K562 (cell line): ENCODE measurements at regions not wholly inside any gene's neighbourhood (a gene's known extent, or its start where the extent isn't known, plus 50 kb on each side); places are given as distances from the start of the nearest gene placed in this dataset.

Experiments used
- ATAC-seq: fragments of 200-7000 bp; cut with Tn5 transposase; 3 replicates; pipeline ENCODE4 v1.9.1; 2020; ENCODE audit warnings: moderate library complexity
- BruUV-seq: library from RNA; stranded (reverse); fragments of 400-500 nt; replicated peaks from 2 replicates; lab custom pipeline; 2021; lab: Mats Ljungman, UMichigan
- CTCF ChIA-PET: fragments of 300-600 bp; formaldehyde crosslinking; extraction: SDS; loops from one replicate; lab custom pipeline; 2021; ENCODE audit warnings: low intra/inter-chr PET ratio; lab: Yijun Ruan, JAX
- POLR2A ChIA-PET: fragments of 300-600, 350-650 bp; sonication (Branson Sonifier 250); formaldehyde crosslinking; extraction: SDS; loops from one replicate; lab custom pipeline; 2021; ENCODE audit warnings: antibody characterized with exemption, inconsistent platforms; lab: Yijun Ruan, JAX
- DNase-seq, 4 experiments: peaks; one replicate each; pipeline versions ENCODE4 v3.0.0 to v3.0.0-alpha.2; 2011 to 2018; ENCODE audit warnings: low spot score in 3 of 4, mixed read lengths in 3 of 4; ENCODE audit errors: extremely low read depth in 1 of 4
- FAIRE-seq: peaks from 2 replicates; lab custom pipeline; 2011; peaks lifted over from hg19 to GRCh38; lab: Jason Lieb, UNC
- H2AFZ ChIP-seq: 2 replicates; pipeline ENCODE4 v1.6.0; 2011; ENCODE audit warnings: low read depth, low read length, control low read depth, inconsistent platforms
- H3K27ac ChIP-seq: fragments of 200-600 bp; 3 replicates; pipeline ENCODE4 v1.8.0; 2011; ENCODE audit warnings: low read depth, mild to moderate bottlenecking, control low read depth, inconsistent platforms, low read length, moderate library complexity, mixed read lengths; ENCODE audit errors: extremely low read depth
- H3K27me3 ChIP-seq, 2 experiments: fragments of 300-600 bp in 1 of 2; 2 replicates in 1 of 2; 3 replicates in 1 of 2; pipeline versions ENCODE4 v1.6.0 to v1.8.0; 2011; ENCODE audit warnings: inconsistent platforms in 2 of 2, low read length in 2 of 2, mild to moderate bottlenecking in 1 of 2, mixed read lengths in 1 of 2, moderate library complexity in 1 of 2; ENCODE audit not compliant: control insufficient read depth in 2 of 2, insufficient read depth in 2 of 2
- H3K36me3 ChIP-seq: fragments of 300-600 bp; 3 replicates; pipeline ENCODE4 v1.8.0; 2011; ENCODE audit warnings: mild to moderate bottlenecking, low read length, inconsistent platforms; ENCODE audit not compliant: control insufficient read depth, insufficient read depth
- H3K4me1 ChIP-seq, 2 experiments: fragments of 200-600 bp in 1 of 2; replicated peaks in 1 of 2; 2 replicates in 1 of 2; 3 replicates in 1 of 2; pipeline versions ENCODE4 v1.5.1 to v1.8.0; 2011; ENCODE audit warnings: inconsistent platforms in 2 of 2, low read length in 2 of 2, mild to moderate bottlenecking in 1 of 2, mixed read lengths in 1 of 2, moderate library complexity in 1 of 2; ENCODE audit not compliant: control insufficient read depth in 2 of 2, insufficient read depth in 2 of 2
- H3K4me2 ChIP-seq: 2 replicates; pipeline ENCODE4 v1.6.1; 2011; ENCODE audit warnings: low read length, control low read depth, inconsistent platforms, mixed read lengths; ENCODE audit not compliant: insufficient read depth
- H3K4me3 ChIP-seq: fragments of 200-600 bp; sonication (generic), shearing (Covaris generic); 2 replicates; pipeline ENCODE4 v1.5.1; 2016; ENCODE audit warnings: control low read depth, inconsistent platforms
- H3K79me2 ChIP-seq: fragments of 200-600 bp; 3 replicates; pipeline ENCODE4 v1.8.0; 2011; ENCODE audit warnings: low read length, inconsistent platforms; ENCODE audit not compliant: control insufficient read depth, insufficient read depth
- H3K9ac ChIP-seq, 2 experiments: 2 replicates each; pipeline versions ENCODE4 v1.6.0 to v1.6.1; 2011; ENCODE audit warnings: low read depth in 2 of 2, low read length in 2 of 2, control low read depth in 1 of 2, inconsistent platforms in 1 of 2, mild to moderate bottlenecking in 1 of 2, mixed read lengths in 1 of 2; ENCODE audit not compliant: insufficient read depth in 1 of 2
- H3K9me1 ChIP-seq: one replicate; pipeline ENCODE4 v1.6.0; 2011; ENCODE audit warnings: inconsistent platforms, mild to moderate bottlenecking, low read length, moderate library complexity; ENCODE audit not compliant: control insufficient read depth, insufficient read depth
- H3K9me3 ChIP-seq: replicated peaks from 2 replicates; pipeline ENCODE4 v1.5.1; 2011; ENCODE audit warnings: low read depth, low read length, inconsistent platforms; ENCODE audit not compliant: control insufficient read depth, insufficient read depth
- H4K20me1 ChIP-seq: replicated peaks from 2 replicates; pipeline ENCODE4 v1.6.1; 2011; ENCODE audit warnings: low read length, inconsistent platforms, mixed read lengths; ENCODE audit not compliant: control insufficient read depth, insufficient read depth
- C11orf30 ChIP-seq: fragments of 450-650 bp; IDR thresholded peaks from 2 replicates; pipeline ENCODE4 v1.6.1; 2016; ENCODE audit warnings: low read depth, mild to moderate bottlenecking
- CEBPB ChIP-seq: fragments of 450-650 bp; IDR thresholded peaks from 2 replicates; pipeline ENCODE4 v1.6.1; 2016; ENCODE audit warnings: missing genetic modification characterization, missing compliant biosample characterization
- CHCHD3 ChIP-seq: fragments of 250-450 bp; sonication (Bioruptor Pico); IDR thresholded peaks from 2 replicates; pipeline ENCODE4 v2.1.2; 2022; ENCODE audit warnings: mild to moderate bottlenecking
- CREM ChIP-seq: IDR thresholded peaks from 2 replicates; pipeline ENCODE4 v1.6.1; 2014; ENCODE audit warnings: antibody characterized with exemption, low read depth
- ELF2 ChIP-seq: fragments of 250-450 bp; sonication (Bioruptor Pico); IDR thresholded peaks from 2 replicates; pipeline ENCODE4 v1.5.0; 2021; ENCODE audit warnings: mild to moderate bottlenecking
- EWSR1 ChIP-seq: fragments of 450-650 bp; IDR thresholded peaks from 2 replicates; pipeline ENCODE4 v1.6.1; 2018; ENCODE audit warnings: borderline replicate concordance, mild to moderate bottlenecking, low read depth, moderate library complexity; ENCODE audit not compliant: partially characterized antibody
- HNRNPUL1 ChIP-seq: fragments of 200-400 bp; formaldehyde crosslinking; IDR thresholded peaks from 2 replicates; pipeline ENCODE4 v1.6.1; 2017; ENCODE audit warnings: low read length
- KLF16 ChIP-seq: IDR thresholded peaks from 2 replicates; pipeline ENCODE4 v1.6.1; 2016; ENCODE audit warnings: antibody characterized with exemption
- MAZ ChIP-seq, 2 experiments: fragments of 450-650 bp in 1 of 2; sonication (generic) in 1 of 2; formaldehyde crosslinking; IDR thresholded peaks in 1 of 2; conservative IDR thresholded peaks in 1 of 2; 2 replicates each; pipeline versions ENCODE4 v1.4.0 to v1.5.0; 2020; ENCODE audit warnings: mild to moderate bottlenecking in 1 of 2, missing genetic modification reagents in 1 of 2
- NCOA6 ChIP-seq: fragments of 450-650 bp; IDR thresholded peaks from 2 replicates; pipeline ENCODE4 v1.6.1; 2017; ENCODE audit warnings: mild to moderate bottlenecking
- PHB2 ChIP-seq: fragments of 450-650 bp; IDR thresholded peaks from 2 replicates; pipeline ENCODE4 v1.6.1; 2017; ENCODE audit warnings: low read depth
- ZBTB8A ChIP-seq: fragments of 450-650 bp; IDR thresholded peaks from 2 replicates; pipeline ENCODE4 v1.6.1; 2018; ENCODE audit warnings: mild to moderate bottlenecking, moderate library complexity; ENCODE audit not compliant: partially characterized antibody
- ZFP30 ChIP-seq: fragments of 250-450 bp; sonication (Bioruptor Pico); IDR thresholded peaks from 2 replicates; pipeline ENCODE4 v1.8.0; 2022; ENCODE audit warnings: moderate library complexity, mild to moderate bottlenecking, inconsistent platforms, borderline replicate concordance
- ZNF165 ChIP-seq: fragments of 250-450 bp; sonication (Bioruptor Pico); IDR thresholded peaks from 2 replicates; pipeline ENCODE4 v1.4.0; 2020; ENCODE audit warnings: borderline replicate concordance
- ZNF253 ChIP-seq: fragments of 250-450 bp; sonication (Bioruptor Pico); conservative IDR thresholded peaks from 2 replicates; pipeline ENCODE4 v1.6.1; 2021; ENCODE audit warnings: mild to moderate bottlenecking
- WGBS: fragments of 100-300 bp; shearing (Covaris generic); methylation state at CpG from one replicate; pipeline ENCODE4 v1.1.6; 2016; ENCODE audit warnings: low coverage, mixed read lengths; ENCODE audit not compliant: insufficient coverage; ENCODE audit errors: missing lambda C conversion rate; 5-methylcytosine and 5-hydroxymethylcytosine counted together
- in situ Hi-C: fragments of 300-500 bp; cut with MboI; formaldehyde crosslinking; loops from 4 replicates; pipeline ENCODE4 v1.15.0; 2018; ENCODE audit warnings: inconsistent platforms, mixed read lengths
- intact Hi-C: fragments of 100-400 bp; cut with micrococcal nuclease; formaldehyde crosslinking; loops from 2 replicates; pipeline ENCODE4 v1.14.2; 2022
- TF ChIP-seq, protein P1 (sequence below), 2 experiments: fragments of 450-650 bp; IDR thresholded peaks; 2 replicates each; pipeline ENCODE4 v1.6.1; 2018; ENCODE audit warnings: mild to moderate bottlenecking in 2 of 2, low read depth in 1 of 2; ENCODE audit not compliant: partially characterized antibody in 2 of 2

DNA sequence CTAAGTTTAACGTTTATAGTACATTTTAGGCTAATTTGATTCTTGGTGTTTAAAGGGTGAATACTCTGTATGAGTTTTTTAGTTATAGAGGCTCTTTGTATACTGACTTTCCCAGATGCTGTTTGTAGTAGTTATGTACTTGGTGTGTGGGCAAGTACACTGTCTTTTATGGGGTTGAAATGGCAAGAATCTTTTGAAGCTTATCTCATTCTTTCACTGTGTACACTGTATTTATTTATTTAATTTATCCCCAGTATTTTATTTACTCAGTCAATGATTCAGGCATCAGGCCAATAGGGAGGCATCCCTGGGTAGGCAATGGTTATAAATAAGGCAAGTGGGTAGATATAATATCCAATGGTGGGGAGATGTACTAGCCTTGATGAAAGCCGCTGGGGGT lies 277.0 kb upstream of the PTCHD4 start:
- Histone ChIP-seq H3K4me1 (no peaks in the 10 kb centered on the region), H3K36me3 (no peaks in the 10 kb centered on the region), H4K20me1 (no peaks in the 10 kb centered on the region), H3K9ac (no peak overlapping the region), H3K27ac (no peak overlapping the region), H3K79me2 (no peaks in the 10 kb centered on the region), H3K4me3 (no peak overlapping the region), H2AFZ (no peak overlapping the region), H3K9me1 (no peaks in the 10 kb centered on the region), H3K9me3 (no peaks in the 10 kb centered on the region; the same call in none of the 2 replicates), H3K4me2 (no peak overlapping the region), H3K27me3 (no peaks in the 10 kb centered on the region)
- CTCF ChIA-PET: no interaction called here
- TF ChIP-seq ZNF253 (no peak), ELF2 (CRISPR knock-in tag) (no peak), C11orf30 (no peak), CEBPB (no peak), CHCHD3 (CRISPR knock-in tag) (no peak)
- FAIRE-seq (no peak), DNase-seq (no peak), ATAC-seq (no peak)
- POLR2A ChIA-PET: no interaction called here
- intact Hi-C loops: no loop called here
- no TSS peak for BruUV-seq
- in situ Hi-C loops: no loop called here
- 0% methylated on average over 2 of the region's 2 CpGs for WGBS

DNA sequence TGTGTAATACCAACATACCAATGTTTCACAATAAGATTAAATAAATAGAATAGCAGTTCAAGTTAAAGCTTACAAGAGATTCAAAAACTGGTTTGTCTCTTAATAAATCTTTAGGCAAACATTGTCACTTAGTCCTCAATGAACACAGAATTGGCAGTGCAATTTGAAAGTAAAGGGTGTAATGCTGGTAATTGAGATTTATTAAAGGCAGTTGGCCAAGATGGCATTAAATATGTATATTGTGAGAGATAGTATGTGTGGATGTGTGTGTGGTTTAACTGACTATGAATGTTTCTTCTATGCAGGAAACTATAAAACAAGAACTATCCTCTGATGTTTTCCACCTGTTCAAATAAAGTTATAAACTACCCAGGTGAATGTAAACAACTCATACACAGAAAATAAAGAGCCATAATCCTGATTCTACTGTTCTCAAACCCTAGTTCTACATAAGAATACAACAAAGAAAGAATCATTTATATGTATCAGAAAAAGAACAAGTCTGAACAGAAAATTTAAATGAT lies 267.9 kb upstream of the PTCHD4 start:
- no peak overlapping the region for H3K4me2 ChIP-seq
- no peak for TF ChIP-seq ZBTB8A
- TF ChIP-seq EWSR1: no peak
- TF ChIP-seq ZFP30 (CRISPR knock-in tag): no peak
- no peak for TF ChIP-seq ZNF165 (CRISPR knock-in tag)
- no peak for TF ChIP-seq HNRNPUL1
- TF ChIP-seq KLF16: no peak
- TF ChIP-seq MAZ (CRISPR knock-in tag; conservative IDR thresholded peaks at IDR 0.05 in 1 of 2, IDR thresholded peaks at IDR 0.05 in 1 of 2): no peak
- TF ChIP-seq ELF2 (CRISPR knock-in tag): no peak
- no peak for TF ChIP-seq CREM
- no peak for TF ChIP-seq NCOA6
- TF ChIP-seq, protein P1, sequence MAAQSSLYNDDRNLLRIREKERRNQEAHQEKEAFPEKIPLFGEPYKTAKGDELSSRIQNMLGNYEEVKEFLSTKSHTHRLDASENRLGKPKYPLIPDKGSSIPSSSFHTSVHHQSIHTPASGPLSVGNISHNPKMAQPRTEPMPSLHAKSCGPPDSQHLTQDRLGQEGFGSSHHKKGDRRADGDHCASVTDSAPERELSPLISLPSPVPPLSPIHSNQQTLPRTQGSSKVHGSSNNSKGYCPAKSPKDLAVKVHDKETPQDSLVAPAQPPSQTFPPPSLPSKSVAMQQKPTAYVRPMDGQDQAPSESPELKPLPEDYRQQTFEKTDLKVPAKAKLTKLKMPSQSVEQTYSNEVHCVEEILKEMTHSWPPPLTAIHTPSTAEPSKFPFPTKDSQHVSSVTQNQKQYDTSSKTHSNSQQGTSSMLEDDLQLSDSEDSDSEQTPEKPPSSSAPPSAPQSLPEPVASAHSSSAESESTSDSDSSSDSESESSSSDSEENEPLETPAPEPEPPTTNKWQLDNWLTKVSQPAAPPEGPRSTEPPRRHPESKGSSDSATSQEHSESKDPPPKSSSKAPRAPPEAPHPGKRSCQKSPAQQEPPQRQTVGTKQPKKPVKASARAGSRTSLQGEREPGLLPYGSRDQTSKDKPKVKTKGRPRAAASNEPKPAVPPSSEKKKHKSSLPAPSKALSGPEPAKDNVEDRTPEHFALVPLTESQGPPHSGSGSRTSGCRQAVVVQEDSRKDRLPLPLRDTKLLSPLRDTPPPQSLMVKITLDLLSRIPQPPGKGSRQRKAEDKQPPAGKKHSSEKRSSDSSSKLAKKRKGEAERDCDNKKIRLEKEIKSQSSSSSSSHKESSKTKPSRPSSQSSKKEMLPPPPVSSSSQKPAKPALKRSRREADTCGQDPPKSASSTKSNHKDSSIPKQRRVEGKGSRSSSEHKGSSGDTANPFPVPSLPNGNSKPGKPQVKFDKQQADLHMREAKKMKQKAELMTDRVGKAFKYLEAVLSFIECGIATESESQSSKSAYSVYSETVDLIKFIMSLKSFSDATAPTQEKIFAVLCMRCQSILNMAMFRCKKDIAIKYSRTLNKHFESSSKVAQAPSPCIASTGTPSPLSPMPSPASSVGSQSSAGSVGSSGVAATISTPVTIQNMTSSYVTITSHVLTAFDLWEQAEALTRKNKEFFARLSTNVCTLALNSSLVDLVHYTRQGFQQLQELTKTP (IDR thresholded peaks at IDR 0.05; ENCODE audit: low read depth in 1 of 2, partially characterized antibody in 2 of 2): no peak
- TF ChIP-seq PHB2: no peak
- H4K20me1 ChIP-seq: no peaks in the 10 kb centered on the region
- no peaks in the 10 kb centered on the region for H3K27me3 ChIP-seq
- no peak overlapping the region for H3K9ac ChIP-seq
- intact Hi-C loops (no loop called here), in situ Hi-C loops (no loop called here)
- BruUV-seq: no TSS peak
- ATAC-seq (no peak), FAIRE-seq (no peak), DNase-seq (no peak)
- ChIA-PET POLR2A (no interaction called here), CTCF (no interaction called here)
- no peaks in the 10 kb centered on the region for H3K4me1 ChIP-seq
- no peaks in the 10 kb centered on the region for H3K9me3 ChIP-seq
- no peaks in the 10 kb centered on the region for H3K36me3 ChIP-seq
- no peaks in the 10 kb centered on the region for H3K79me2 ChIP-seq
- H3K27ac ChIP-seq: no peak overlapping the region
- no peaks in the 10 kb centered on the region for H3K9me1 ChIP-seq
- no peak overlapping the region for H3K4me3 ChIP-seq
- no peak overlapping the region for H2AFZ ChIP-seq
